ENCODE measurements at regions not wholly inside any gene's neighbourhood (a gene's known extent, or its start where the extent isn't known, plus 50 kb on each side); places are given as distances from the start of the nearest gene placed in this dataset.

DNA sequence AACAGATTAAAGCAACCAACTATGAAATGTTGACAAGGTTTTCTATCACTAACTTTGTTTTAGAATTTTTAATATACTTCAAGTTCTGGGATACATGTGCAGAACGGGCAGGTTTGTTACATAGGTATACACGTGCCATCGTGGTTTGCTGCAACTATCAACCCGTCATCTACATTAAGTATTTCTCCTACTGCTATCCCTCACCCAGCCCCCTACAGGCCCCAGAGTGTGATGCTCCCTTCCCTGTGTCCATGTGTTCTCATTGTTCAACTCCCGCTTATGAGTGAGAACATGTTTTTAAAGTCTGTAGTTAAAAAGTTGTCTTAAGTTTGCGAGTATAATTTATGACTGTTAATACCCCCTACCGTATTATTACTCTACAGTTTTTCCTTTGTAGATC is 844.3 kb upstream of the MANEA start:
- Mint-ChIP-seq H3K27me3 (ENCODE audit: insufficient read depth, low read depth) (no peaks in the 10 kb centered on the region), H3K9me3 (peaks cover 7% of the 10 kb centered on the region), H3K36me3 (peaks cover 3% of the 10 kb centered on the region), H3K27ac (no peak overlapping the region), H3K4me3 (no peak overlapping the region), H3K4me1 (peaks cover 5% of the 10 kb centered on the region)
- DNase-seq (ENCODE audit: low spot score), result no peak
- Histone ChIP-seq H3K9ac (no peak overlapping the region), H3K4me2 (no peak overlapping the region), H3K9me3 (ENCODE audit: low read depth) (no peaks in the 10 kb centered on the region), H2AFZ (replicated peaks) (no peak overlapping the region), H3K79me2 (ENCODE audit: low read depth) (no peaks in the 10 kb centered on the region), H3K4me3 (no peak overlapping the region), H3K27me3 (no peaks in the 10 kb centered on the region), H4K20me1 (ENCODE audit: low read depth) (no peaks in the 10 kb centered on the region), H3K4me1 (no peaks in the 10 kb centered on the region), H3K27ac (no peak overlapping the region), H3F3A (ENCODE audit: low read depth) (no peaks in the 10 kb centered on the region), H3K36me3 (no peaks in the 10 kb centered on the region)
- no peak for TF ChIP-seq EZH2phosphoT487 (IDR thresholded peaks at IDR 0.05)
- TF ChIP-seq EZH2 (IDR thresholded peaks at IDR 0.05), result no peak
- TF ChIP-seq, protein P1, sequence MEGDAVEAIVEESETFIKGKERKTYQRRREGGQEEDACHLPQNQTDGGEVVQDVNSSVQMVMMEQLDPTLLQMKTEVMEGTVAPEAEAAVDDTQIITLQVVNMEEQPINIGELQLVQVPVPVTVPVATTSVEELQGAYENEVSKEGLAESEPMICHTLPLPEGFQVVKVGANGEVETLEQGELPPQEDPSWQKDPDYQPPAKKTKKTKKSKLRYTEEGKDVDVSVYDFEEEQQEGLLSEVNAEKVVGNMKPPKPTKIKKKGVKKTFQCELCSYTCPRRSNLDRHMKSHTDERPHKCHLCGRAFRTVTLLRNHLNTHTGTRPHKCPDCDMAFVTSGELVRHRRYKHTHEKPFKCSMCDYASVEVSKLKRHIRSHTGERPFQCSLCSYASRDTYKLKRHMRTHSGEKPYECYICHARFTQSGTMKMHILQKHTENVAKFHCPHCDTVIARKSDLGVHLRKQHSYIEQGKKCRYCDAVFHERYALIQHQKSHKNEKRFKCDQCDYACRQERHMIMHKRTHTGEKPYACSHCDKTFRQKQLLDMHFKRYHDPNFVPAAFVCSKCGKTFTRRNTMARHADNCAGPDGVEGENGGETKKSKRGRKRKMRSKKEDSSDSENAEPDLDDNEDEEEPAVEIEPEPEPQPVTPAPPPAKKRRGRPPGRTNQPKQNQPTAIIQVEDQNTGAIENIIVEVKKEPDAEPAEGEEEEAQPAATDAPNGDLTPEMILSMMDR (IDR thresholded peaks at IDR 0.05), result no peak

DNA sequence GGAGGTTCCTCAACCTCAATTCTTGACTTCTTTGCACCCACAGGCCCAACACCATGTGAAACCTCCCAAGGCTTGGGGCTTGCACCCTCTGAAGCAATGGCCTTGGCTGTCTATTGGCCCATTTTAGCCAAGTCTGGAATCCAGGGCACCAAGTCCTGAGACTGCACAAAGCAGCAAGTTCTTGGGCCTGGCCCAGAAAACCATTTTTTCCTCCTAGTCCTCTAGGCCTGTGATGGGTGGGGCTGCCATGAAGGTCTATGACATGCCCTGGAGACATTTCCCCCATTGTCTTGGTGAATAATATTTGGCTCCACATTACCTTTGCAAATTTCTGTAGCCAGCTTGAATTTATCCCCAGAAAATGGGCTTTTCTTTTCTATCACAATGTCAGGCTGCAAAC is 849.6 kb upstream of the MANEA start:
- Mint-ChIP-seq H3K36me3 (peaks cover 4% of the 10 kb centered on the region), H3K4me3 (no peak overlapping the region), H3K4me1 (peaks cover 6% of the 10 kb centered on the region), H3K9me3 (peaks cover 40% of the 10 kb centered on the region), H3K27me3 (ENCODE audit: insufficient read depth, low read depth) (no peaks in the 10 kb centered on the region), H3K27ac (no peak overlapping the region)
- Histone ChIP-seq H3K9me3 (ENCODE audit: low read depth) (no peaks in the 10 kb centered on the region), H3K9ac (no peak overlapping the region), H3F3A (ENCODE audit: low read depth) (no peaks in the 10 kb centered on the region), H3K27ac (no peak overlapping the region), H2AFZ (replicated peaks) (no peak overlapping the region), H3K4me1 (peaks cover 6% of the 10 kb centered on the region), H4K20me1 (ENCODE audit: low read depth) (no peaks in the 10 kb centered on the region), H3K36me3 (no peaks in the 10 kb centered on the region), H3K27me3 (no peaks in the 10 kb centered on the region), H3K4me3 (no peak overlapping the region), H3K79me2 (ENCODE audit: low read depth) (no peaks in the 10 kb centered on the region), H3K4me2 (no peak overlapping the region)
- no peak for TF ChIP-seq EZH2 (IDR thresholded peaks at IDR 0.05)
- no peak for TF ChIP-seq EZH2phosphoT487 (IDR thresholded peaks at IDR 0.05)
- DNase-seq (ENCODE audit: low spot score), result no peak

DNA sequence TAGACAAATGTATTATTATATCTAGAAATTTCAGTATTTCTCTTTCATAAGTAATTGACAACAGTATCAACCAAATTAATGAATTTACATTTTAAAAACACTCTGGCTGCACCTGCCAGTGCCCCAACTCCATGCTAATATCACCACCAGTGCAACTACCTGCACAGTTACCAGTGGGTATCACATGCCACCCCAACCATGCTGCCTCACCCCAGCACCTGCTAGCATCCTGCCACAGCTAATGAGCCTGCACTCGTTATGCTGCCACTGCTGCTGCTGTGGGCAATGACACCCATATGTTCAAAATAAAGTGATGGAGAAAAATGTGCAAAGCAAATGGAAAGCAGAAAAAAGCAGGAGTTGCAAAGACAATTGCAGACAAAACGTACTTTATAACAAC is 855.9 kb upstream of the MANEA start:
- H3K4me1 ChIP-seq, result peaks cover 6% of the 10 kb centered on the region
- H3K36me3 ChIP-seq, result no peaks in the 10 kb centered on the region
- DNase-seq (ENCODE audit: low spot score), result no peak
- no peaks in the 10 kb centered on the region for H3K36me3 Mint-ChIP-seq
- H3K27ac Mint-ChIP-seq, result no peak overlapping the region
- no peaks in the 10 kb centered on the region for H3K9me3 ChIP-seq (ENCODE audit: low read depth)
- TF ChIP-seq EZH2 (IDR thresholded peaks at IDR 0.05) (no peak), EZH2phosphoT487 (IDR thresholded peaks at IDR 0.05) (no peak)
- H3K4me1 Mint-ChIP-seq, result peaks cover 6% of the 10 kb centered on the region
- H3F3A ChIP-seq (ENCODE audit: low read depth), result no peaks in the 10 kb centered on the region
- no peaks in the 10 kb centered on the region for H3K79me2 ChIP-seq (ENCODE audit: low read depth)
- peaks cover 19% of the 10 kb centered on the region for H3K9me3 Mint-ChIP-seq
- no peak overlapping the region for H3K4me2 ChIP-seq
- H4K20me1 ChIP-seq (ENCODE audit: low read depth), result no peaks in the 10 kb centered on the region
- H3K9ac ChIP-seq, result no peak overlapping the region
- H3K4me3 Mint-ChIP-seq, result no peak overlapping the region
- H3K27me3 Mint-ChIP-seq (ENCODE audit: insufficient read depth, low read depth), result no peaks in the 10 kb centered on the region
- H2AFZ ChIP-seq (replicated peaks), result no peak overlapping the region
- no peaks in the 10 kb centered on the region for H3K27me3 ChIP-seq
- H3K4me3 ChIP-seq, result no peak overlapping the region
- no peak overlapping the region for H3K27ac ChIP-seq

DNA sequence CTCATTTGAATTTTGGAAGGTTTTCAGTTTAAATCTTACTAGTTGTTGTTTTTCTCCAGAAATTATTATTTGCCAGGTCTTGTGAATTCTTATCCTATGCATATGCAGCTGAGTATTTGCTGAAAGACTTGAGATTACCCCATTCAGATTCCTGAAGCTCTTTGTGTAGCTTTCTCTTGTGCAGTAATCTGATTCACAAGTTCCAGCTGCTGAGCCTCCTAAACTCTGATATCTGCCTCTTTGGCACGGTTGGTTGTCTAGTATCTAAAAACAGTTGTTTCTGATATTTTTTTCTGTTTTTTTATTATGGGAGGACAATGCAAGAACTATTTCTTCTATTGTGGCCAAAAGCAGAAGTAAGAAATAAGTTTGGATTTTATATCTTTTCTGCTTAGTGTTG is 863.9 kb upstream of the MANEA start:
- H3K9me3 ChIP-seq (ENCODE audit: low read depth), result no peaks in the 10 kb centered on the region
- H3F3A ChIP-seq (ENCODE audit: low read depth), result peaks cover 8% of the 10 kb centered on the region
- no peak overlapping the region for H3K9ac ChIP-seq
- Mint-ChIP-seq H3K4me3 (no peak overlapping the region), H3K36me3 (no peaks in the 10 kb centered on the region), H3K27ac (no peak overlapping the region), H3K4me1 (peaks cover 11% of the 10 kb centered on the region), H3K9me3 (no peaks in the 10 kb centered on the region), H3K27me3 (ENCODE audit: insufficient read depth, low read depth) (no peaks in the 10 kb centered on the region)
- H3K4me2 ChIP-seq, result no peak overlapping the region
- no peaks in the 10 kb centered on the region for H3K79me2 ChIP-seq (ENCODE audit: low read depth)
- H3K27me3 ChIP-seq, result no peaks in the 10 kb centered on the region
- no peak overlapping the region for H3K4me3 ChIP-seq
- H4K20me1 ChIP-seq (ENCODE audit: low read depth), result no peaks in the 10 kb centered on the region
- H3K36me3 ChIP-seq, result no peaks in the 10 kb centered on the region
- H3K4me1 ChIP-seq, result peaks cover 6% of the 10 kb centered on the region
- no peak overlapping the region for H3K27ac ChIP-seq
- H2AFZ ChIP-seq (replicated peaks), result peak overlapping the region; percentile 11
- DNase-seq (ENCODE audit: low spot score), result peak; percentile 24
- TF ChIP-seq, protein P1 (IDR thresholded peaks at IDR 0.05), result no peak

Measured in neural progenitor cell (in vitro differentiated cells).